HG03060 (cell line): ENCODE measurements at regions not wholly inside any gene's neighbourhood (a gene's known extent, or its start where the extent isn't known, plus 50 kb on each side); places are given as distances from the start of the nearest gene placed in this dataset.
"Not testable (repeated sequence)": the region's sequence is repeated elsewhere in the genome, so short reads cannot be mapped to it uniquely, and the experiment has no call there.

Experiments used
- ATAC-seq: cut with Tn5 transposase; IDR thresholded peaks from one replicate; pipeline ENCODE4 v1.9.1; 2021; ENCODE audit warnings: low read depth, moderate number of reproducible peaks; ENCODE audit not compliant: unreplicated experiment

- no peak for ATAC-seq
Measured at GRCh38 chr10:9357471-9357870, 1303.0 kb downstream of the GATA3 start.

GRCh38 chr10:9362721-9363120 is 1308.2 kb downstream of the GATA3 start:
- no peak for ATAC-seq

GRCh38 chr10:9379183-9379582 is 1324.7 kb downstream of the GATA3 start:
- ATAC-seq: no peak

GRCh38 chr10:9381733-9382532 is 1327.4 kb downstream of the GATA3 start:
- ATAC-seq: no peak

GRCh38 chr10:9382533-9382866 is 1328.0 kb downstream of the GATA3 start:
- ATAC-seq: no peak

GRCh38 chr10:9390516-9390915 is 1336.0 kb downstream of the GATA3 start:
- ATAC-seq: no peak

DNA sequence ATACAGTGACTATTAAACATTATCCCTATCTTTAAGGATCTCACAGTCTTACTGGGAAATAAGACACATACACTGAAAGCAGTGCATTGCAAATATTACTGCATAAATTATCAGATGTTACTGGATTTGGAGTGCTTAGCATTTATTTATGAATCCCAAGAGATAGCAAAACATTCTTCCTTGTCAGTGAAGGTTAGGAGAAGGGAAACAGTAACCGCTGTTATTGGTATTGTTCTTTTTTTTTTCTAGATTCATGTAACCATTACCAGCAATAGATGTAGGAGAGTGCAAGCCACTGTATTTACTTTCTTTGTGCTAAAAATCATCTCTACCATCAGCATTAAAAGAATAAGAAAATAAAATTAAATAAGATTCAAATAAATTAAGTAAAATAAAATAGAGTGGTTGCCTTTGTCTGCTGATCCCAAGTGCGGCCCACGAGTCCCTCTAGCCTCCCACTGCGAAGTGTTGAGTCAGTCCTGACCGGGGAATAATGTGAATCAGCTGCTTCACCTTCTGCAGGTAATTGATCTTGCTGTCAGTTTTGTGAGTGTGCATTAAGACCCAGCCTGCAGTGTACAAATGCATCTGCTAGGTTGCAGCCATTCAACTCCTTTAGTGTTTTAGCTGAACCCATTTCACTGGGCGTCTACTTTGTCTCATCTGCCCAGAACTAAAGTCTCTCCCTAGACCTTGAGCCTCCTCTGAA is 1344.9 kb downstream of the GATA3 start:
- ATAC-seq: no peak

DNA sequence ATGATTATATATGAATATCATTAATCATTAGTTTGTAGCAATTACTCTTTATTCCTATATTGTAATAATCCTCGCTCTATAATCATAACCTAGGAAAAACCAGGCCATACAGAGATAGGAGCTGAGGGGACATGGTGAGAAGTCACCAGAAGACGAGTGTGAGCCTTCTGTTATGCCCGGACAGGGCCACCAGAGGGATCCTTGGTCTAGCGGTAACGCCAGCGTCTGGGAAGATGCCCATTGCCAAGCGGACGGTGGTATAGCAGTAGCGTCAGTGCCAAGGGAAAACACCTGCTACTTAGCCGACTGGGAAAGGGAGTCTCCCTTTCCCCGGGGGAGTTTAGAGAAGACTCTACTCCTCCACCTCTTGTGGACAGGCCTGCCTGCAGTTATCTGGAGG is 1347.6 kb downstream of the GATA3 start:
- ATAC-seq: not testable (repeated sequence)

GRCh38 chr10:9402507-9403195 is 1348.2 kb downstream of the GATA3 start:
- not testable (repeated sequence) for ATAC-seq

- ATAC-seq: not testable (repeated sequence)
Measured at GRCh38 chr10:9407201-9407600, 1352.7 kb downstream of the GATA3 start.

GRCh38 chr10:9416331-9416730 is 1361.8 kb downstream of the GATA3 start:
- no peak for ATAC-seq

- ATAC-seq: no peak
Measured at GRCh38 chr10:9419757-9420156, 1365.3 kb downstream of the GATA3 start.

GRCh38 chr10:9427209-9427608 is 1372.7 kb downstream of the GATA3 start:
- no peak for ATAC-seq

DNA sequence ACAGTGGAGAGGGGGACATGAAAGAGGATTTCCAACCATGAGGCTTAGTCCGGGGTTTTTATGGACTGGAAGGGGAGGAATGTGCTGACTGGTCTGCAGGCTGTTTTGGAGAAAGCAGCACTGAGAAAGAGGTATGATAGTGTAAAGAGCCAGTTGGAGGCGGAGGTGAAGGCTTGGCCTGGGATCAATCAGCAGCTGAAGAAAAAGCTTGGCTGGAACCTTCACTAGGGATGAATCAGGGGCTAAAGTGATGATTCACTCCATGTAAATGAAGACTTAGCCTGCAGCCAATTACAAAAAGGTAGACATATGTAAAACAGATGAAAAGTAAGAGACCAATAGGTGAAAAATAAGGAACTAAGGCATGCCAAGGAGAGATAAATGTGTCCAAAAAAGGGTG is 1382.6 kb downstream of the GATA3 start:
- ATAC-seq: no peak

GRCh38 chr10:9443758-9444157 is 1389.3 kb downstream of the GATA3 start:
- no peak for ATAC-seq

GRCh38 chr10:9449530-9449929 is 1395.0 kb downstream of the GATA3 start:
- ATAC-seq: no peak

GRCh38 chr10:9450801-9451200 is 1396.3 kb downstream of the GATA3 start:
- no peak for ATAC-seq

GRCh38 chr10:9451211-9451773 is 1396.8 kb downstream of the GATA3 start:
- no peak for ATAC-seq

DNA sequence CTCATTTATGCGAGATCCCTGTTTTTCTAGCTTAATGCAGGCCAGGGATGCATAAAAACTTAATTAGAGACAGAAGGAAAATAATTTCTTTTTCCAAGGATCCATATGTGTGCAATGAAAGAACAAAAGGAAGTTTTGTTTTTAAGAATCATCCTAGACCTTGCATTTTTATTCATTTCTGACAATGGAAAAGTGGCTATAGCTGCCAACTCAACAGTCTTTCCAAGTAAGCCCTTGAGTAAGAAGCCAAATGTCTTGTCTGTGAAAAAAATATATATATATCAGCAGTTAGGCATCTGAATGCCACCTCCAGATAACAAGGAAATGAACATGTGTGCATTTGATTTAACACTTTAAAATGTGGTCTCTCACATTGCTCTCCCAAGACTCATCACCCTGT is 1397.6 kb downstream of the GATA3 start:
- no peak for ATAC-seq

DNA sequence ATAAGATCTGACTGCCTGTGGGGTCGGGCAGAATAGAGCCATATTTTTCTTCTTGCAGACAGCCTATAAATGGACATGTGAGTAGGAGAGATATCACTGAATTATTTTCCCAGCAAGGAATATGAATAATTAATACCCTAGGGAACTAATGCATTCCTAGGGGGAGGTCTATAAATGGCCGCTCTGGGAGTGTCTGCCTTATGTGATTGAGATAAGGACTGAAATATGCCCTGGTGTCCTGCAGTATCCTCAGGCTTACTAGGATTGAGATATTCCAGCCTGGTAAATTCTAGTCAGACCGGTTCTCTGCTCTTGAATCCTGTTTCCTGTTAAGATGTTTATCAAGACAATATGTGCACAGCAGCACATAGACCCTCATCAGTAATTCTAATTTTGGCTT is 1399.4 kb downstream of the GATA3 start:
- not testable (repeated sequence) for ATAC-seq

- ATAC-seq: no peak
Measured at GRCh38 chr10:9469663-9470205, 1415.2 kb downstream of the GATA3 start.
